Limb (tissue), 2 donors: ENCODE measurements at regions not wholly inside any gene's neighbourhood (a gene's known extent, or its start where the extent isn't known, plus 50 kb on each side); places are given as distances from the start of the nearest gene placed in this dataset.
"Not testable (repeated sequence)": the region's sequence is repeated elsewhere in the genome, so short reads cannot be mapped to it uniquely, and the experiment has no call there.

Experiments
- DNase-seq, 2 donors: peaks; one replicate each; pipeline ENCODE4 v3.0.0-alpha.2; 2016; ENCODE audit errors: extremely low spot score in 2 of 2

GRCh38 chr7:34207810-34208209 lies 302.5 kb downstream of the BMPER start:
- no peak for DNase-seq

GRCh38 chr7:34208878-34209621 lies 303.7 kb downstream of the BMPER start:
- DNase-seq, result no peak

- DNase-seq, result no peak
These were observed 305.7 kb downstream of the BMPER start for GRCh38 chr7:34211018-34211417.

GRCh38 chr7:34217972-34218371 lies 312.6 kb downstream of the BMPER start:
- no peak for DNase-seq

- DNase-seq, result no peak
These were observed 313.9 kb downstream of the BMPER start for GRCh38 chr7:34219153-34219718.

GRCh38 chr7:34220506-34221185 lies 315.3 kb downstream of the BMPER start:
- DNase-seq, result no peak

- no peak for DNase-seq
These were observed 317.0 kb downstream of the BMPER start for GRCh38 chr7:34222316-34222715.

- no peak for DNase-seq
These were observed 317.4 kb downstream of the BMPER start for GRCh38 chr7:34222722-34223121.

GRCh38 chr7:34224281-34224680 lies 318.9 kb downstream of the BMPER start:
- DNase-seq, result no peak

- no peak for DNase-seq
These were observed 319.9 kb downstream of the BMPER start for GRCh38 chr7:34225193-34225592.

GRCh38 chr7:34227525-34227924 lies 322.2 kb downstream of the BMPER start:
- no peak for DNase-seq

GRCh38 chr7:34235101-34235500 lies 329.8 kb downstream of the BMPER start:
- not testable (repeated sequence) for DNase-seq

- no peak for DNase-seq
These were observed 330.7 kb downstream of the BMPER start for GRCh38 chr7:34236057-34236456.

GRCh38 chr7:34236839-34237492 lies 331.6 kb downstream of the BMPER start:
- no peak for DNase-seq

GRCh38 chr7:34237493-34237849 lies 332.1 kb downstream of the BMPER start:
- no peak for DNase-seq

- DNase-seq, result no peak
These were observed 335.1 kb downstream of the BMPER start for GRCh38 chr7:34240417-34240816.

- no peak for DNase-seq
These were observed 337.1 kb downstream of the BMPER start for GRCh38 chr7:34242391-34242790.

- no peak for DNase-seq
These were observed 339.9 kb downstream of the BMPER start for GRCh38 chr7:34245246-34245645.

- no peak for DNase-seq
These were observed 342.1 kb downstream of the BMPER start for GRCh38 chr7:34247468-34247867.

GRCh38 chr7:34249192-34249591 lies 343.9 kb downstream of the BMPER start:
- no peak for DNase-seq

GRCh38 chr7:34260279-34260678 lies 354.9 kb downstream of the BMPER start:
- no peak for DNase-seq

GRCh38 chr7:34263168-34263567 lies 357.8 kb downstream of the BMPER start:
- DNase-seq, result no peak
